ENCODE measurements at regions not wholly inside any gene's neighbourhood (a gene's known extent, or its start where the extent isn't known, plus 50 kb on each side); places are given as distances from the start of the nearest gene placed in this dataset.

DNA sequence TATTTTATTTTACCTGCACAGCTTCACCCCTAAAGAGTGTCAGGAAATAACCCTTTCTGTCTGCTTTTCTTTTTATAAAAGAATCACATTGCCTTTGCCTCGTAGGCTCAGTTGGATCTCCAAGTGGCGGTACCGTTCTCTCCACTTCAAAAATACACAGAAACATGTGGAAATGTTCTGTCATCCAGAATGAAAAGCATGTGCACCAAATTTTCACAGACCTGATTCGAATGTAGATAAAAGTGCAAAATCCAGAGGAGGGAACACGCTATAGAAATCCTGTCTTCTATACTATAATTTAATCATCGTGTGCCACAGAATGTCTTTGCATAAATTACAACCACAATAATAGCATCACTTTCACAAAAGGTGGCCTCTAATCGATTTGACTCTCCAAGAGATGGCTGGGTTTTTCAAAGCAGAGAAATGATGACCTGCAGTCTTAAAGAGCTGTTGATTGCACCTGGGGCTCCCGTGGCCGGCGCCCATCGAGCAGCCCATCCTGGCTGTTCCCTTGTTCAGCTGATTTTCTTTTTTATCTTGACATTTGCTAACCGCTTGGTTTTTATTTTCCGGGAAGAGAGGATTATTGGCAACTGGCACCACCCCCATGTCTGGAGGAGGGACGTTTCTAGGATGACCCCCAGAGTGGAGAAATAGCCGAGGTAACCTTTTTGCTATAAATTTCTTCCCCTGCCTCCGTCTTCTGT lies 290.2 kb downstream of the SOX11 start:
- Histone ChIP-seq H3K27ac (no peak overlapping the region), H3K36me3 (no peaks in the 10 kb centered on the region)
- TF ChIP-seq, protein P1, sequence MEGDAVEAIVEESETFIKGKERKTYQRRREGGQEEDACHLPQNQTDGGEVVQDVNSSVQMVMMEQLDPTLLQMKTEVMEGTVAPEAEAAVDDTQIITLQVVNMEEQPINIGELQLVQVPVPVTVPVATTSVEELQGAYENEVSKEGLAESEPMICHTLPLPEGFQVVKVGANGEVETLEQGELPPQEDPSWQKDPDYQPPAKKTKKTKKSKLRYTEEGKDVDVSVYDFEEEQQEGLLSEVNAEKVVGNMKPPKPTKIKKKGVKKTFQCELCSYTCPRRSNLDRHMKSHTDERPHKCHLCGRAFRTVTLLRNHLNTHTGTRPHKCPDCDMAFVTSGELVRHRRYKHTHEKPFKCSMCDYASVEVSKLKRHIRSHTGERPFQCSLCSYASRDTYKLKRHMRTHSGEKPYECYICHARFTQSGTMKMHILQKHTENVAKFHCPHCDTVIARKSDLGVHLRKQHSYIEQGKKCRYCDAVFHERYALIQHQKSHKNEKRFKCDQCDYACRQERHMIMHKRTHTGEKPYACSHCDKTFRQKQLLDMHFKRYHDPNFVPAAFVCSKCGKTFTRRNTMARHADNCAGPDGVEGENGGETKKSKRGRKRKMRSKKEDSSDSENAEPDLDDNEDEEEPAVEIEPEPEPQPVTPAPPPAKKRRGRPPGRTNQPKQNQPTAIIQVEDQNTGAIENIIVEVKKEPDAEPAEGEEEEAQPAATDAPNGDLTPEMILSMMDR (IDR thresholded peaks at IDR 0.05) = no peak
- TF ChIP-seq POLR2A (IDR thresholded peaks at IDR 0.05) = no peak

DNA sequence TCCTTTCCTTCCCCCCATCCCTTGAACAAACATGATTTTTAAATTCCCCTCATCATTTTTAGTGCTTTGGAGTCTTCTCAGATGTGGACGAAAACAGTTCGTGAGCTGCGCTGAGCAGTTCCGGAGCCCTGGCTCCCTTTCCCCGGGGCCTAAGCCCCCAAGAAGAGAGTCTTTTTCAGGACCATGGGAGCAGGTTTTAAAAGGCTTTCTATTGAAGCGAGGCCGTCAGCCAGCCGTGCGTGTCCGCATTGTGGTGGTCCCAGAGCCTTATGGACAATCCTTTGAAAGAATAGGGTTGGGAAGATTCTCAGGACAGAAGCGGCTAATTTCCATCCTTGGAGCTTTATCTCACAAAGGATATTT lies 290.7 kb downstream of the SOX11 start:
- H3K27ac ChIP-seq = no peak overlapping the region
- no peak overlapping the region for H3K4me3 ChIP-seq
- H3K4me1 ChIP-seq = no peaks in the 10 kb centered on the region
- no peaks in the 10 kb centered on the region for H3K9me3 ChIP-seq
- DNase-seq = no peak
- TF ChIP-seq, protein P1 (IDR thresholded peaks at IDR 0.05) = no peak
- no peak for TF ChIP-seq POLR2A (IDR thresholded peaks at IDR 0.05)
- no peaks in the 10 kb centered on the region for H3K36me3 ChIP-seq
- no peaks in the 10 kb centered on the region for H3K27me3 ChIP-seq

More for the DNA sequence above, 290.2 kb downstream of the SOX11 start:
- Histone ChIP-seq H3K9me3 (no peaks in the 10 kb centered on the region), H3K4me3 (no peak overlapping the region), H3K27me3 (no peaks in the 10 kb centered on the region), H3K4me1 (no peaks in the 10 kb centered on the region)
- no peak for DNase-seq

DNA sequence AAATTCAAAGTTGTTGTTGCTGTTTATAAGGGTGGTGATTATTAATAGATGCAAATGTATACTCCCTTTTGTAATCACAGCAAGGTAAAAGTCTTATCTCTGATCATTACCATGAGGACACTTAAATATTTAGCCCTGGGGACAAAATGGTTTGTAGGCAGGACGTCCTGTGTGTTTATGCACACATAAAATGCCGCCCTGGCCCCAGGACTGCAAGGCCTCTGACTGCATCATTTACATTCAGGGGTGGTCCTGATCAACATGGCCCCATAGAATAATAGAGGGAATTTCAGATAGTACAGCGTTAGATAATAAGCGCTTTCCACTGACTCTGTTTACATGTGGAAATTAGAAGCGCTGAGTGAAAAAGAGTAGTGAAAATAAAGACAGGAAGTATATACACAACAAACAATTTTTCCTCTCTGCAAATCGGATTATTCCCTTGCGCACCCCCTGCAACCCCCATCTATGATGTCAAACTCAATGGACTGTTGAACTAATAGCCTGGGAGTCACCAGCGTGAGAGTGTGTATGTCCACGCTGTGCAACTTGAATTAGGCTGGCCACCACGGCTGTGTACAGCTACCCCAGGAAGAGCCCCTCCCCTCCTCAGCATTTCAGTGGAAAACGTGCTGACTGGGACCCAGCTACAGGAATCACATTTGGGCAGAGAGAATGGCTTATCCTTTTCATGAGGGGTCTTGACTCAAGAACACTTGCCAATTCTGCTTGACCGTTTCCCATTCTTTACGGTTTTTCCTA lies 291.5 kb downstream of the SOX11 start:
- no peak for DNase-seq
- Histone ChIP-seq H3K4me1 (no peaks in the 10 kb centered on the region), H3K9me3 (no peaks in the 10 kb centered on the region), H3K27me3 (no peaks in the 10 kb centered on the region), H3K27ac (no peak overlapping the region), H3K4me3 (no peak overlapping the region), H3K36me3 (no peaks in the 10 kb centered on the region)
- no peak for TF ChIP-seq POLR2A (IDR thresholded peaks at IDR 0.05)
- TF ChIP-seq, protein P1 (IDR thresholded peaks at IDR 0.05) = no peak

DNA sequence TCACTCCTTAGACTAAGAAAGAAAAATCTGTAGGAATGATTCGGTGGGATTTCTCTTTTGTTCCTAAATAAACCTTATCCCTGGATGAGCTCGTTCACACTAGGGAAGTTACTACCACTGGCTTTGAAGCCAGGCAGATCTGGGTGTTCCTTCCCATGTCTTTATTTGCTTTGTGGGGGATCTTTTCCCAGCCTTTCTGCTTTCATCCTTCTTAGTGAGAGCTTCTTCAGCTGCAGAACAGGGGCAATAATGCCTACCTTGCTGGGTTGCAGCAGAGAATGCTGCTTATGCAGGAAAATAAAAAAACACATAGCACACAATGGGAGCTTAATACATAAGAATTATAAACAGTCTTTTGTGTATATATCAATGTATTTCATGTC lies 292.1 kb downstream of the SOX11 start:
- H3K9me3 ChIP-seq = no peaks in the 10 kb centered on the region
- H3K27ac ChIP-seq = no peak overlapping the region
- TF ChIP-seq, protein P1 (IDR thresholded peaks at IDR 0.05) = no peak
- TF ChIP-seq POLR2A (IDR thresholded peaks at IDR 0.05) = no peak
- H3K4me3 ChIP-seq = no peak overlapping the region
- no peaks in the 10 kb centered on the region for H3K36me3 ChIP-seq
- H3K27me3 ChIP-seq = no peaks in the 10 kb centered on the region
- DNase-seq = no peak
- no peaks in the 10 kb centered on the region for H3K4me1 ChIP-seq

DNA sequence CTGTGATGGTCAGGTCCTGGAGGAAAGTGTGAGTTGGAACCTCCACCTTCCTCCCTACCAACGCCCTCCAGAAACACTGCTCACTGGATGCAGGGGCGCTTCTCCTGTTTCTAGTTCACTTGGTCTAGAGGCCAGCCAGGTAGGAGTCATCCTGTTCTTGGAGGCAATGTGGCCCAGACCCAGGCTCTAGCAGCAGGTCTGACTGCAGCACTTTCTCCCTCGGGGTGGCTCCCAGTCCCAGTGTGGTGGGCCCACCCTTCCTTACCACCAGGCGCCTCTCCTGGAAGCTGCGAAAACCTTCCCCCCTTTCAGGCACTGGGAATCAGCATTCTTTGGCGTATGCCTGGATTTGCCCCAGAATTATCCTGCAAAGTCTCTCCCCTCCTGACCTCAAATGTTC lies 292.8 kb downstream of the SOX11 start:
- no peak for DNase-seq
- H3K4me1 ChIP-seq = no peaks in the 10 kb centered on the region
- TF ChIP-seq POLR2A (IDR thresholded peaks at IDR 0.05) = no peak
- TF ChIP-seq, protein P1 (IDR thresholded peaks at IDR 0.05) = no peak
- H3K9me3 ChIP-seq = no peaks in the 10 kb centered on the region
- H3K27me3 ChIP-seq = no peaks in the 10 kb centered on the region
- no peak overlapping the region for H3K27ac ChIP-seq
- H3K36me3 ChIP-seq = no peaks in the 10 kb centered on the region
- H3K4me3 ChIP-seq = no peak overlapping the region

Data from Peyer's patch (tissue), 4 donors.